ENCODE measurements at regions not wholly inside any gene's neighbourhood (a gene's known extent, or its start where the extent isn't known, plus 50 kb on each side); places are given as distances from the start of the nearest gene placed in this dataset.

GRCh38 chr3:116870379-116870778 is 160.8 kb downstream of the TUSC7 start:
- no peak for TF ChIP-seq CTCF (conservative IDR thresholded peaks at IDR 0.05; ENCODE audit: low read depth in 2 of 2)
- TF ChIP-seq POLR2AphosphoS5 (IDR thresholded peaks at IDR 0.05; ENCODE audit: low read depth) = no peak
- no peak for TF ChIP-seq EZH2 (IDR thresholded peaks at IDR 0.05; ENCODE audit: low read depth, unreplicated experiment)
- no peak for TF ChIP-seq ZNF114 (CRISPR knock-in tag; IDR thresholded peaks at IDR 0.05)

All from GM23338 (cell line).